Calu3 (cell line): ENCODE measurements at regions not wholly inside any gene's neighbourhood (a gene's known extent, or its start where the extent isn't known, plus 50 kb on each side); places are given as distances from the start of the nearest gene placed in this dataset.

Source experiments
- BruUV-seq: library from RNA; stranded (reverse); fragments of 400-500 nt; replicated peaks from 2 replicates; lab custom pipeline; 2021; lab: Mats Ljungman, UMichigan
- CTCF ChIA-PET: fragments of 300-600 bp; sonication (Branson Sonifier 250); formaldehyde crosslinking; loops from one replicate; lab custom pipeline; 2022; ENCODE audit warnings: antibody characterized with exemption; lab: Charles Lee
- DNase-seq: peaks from one replicate; pipeline ENCODE4 v3.0.0; 2022
- H3K27ac Mint-ChIP-seq: one replicate; pipeline ENCODE4 v1.8.0; 2022; ENCODE audit warnings: mixed read lengths; ENCODE audit not compliant: unreplicated experiment
- H3K27me3 Mint-ChIP-seq: one replicate; pipeline ENCODE4 v1.8.0; 2022; ENCODE audit warnings: mixed read lengths; ENCODE audit not compliant: unreplicated experiment
- H3K36me3 Mint-ChIP-seq: one replicate; pipeline ENCODE4 v1.8.0; 2022; ENCODE audit warnings: mild to moderate bottlenecking, moderate library complexity, mixed read lengths; ENCODE audit not compliant: insufficient read depth, unreplicated experiment
- H3K4me1 Mint-ChIP-seq: one replicate; pipeline ENCODE4 v1.8.0; 2022; ENCODE audit warnings: mild to moderate bottlenecking, low read depth, mixed read lengths; ENCODE audit not compliant: unreplicated experiment
- H3K4me3 Mint-ChIP-seq: one replicate; pipeline ENCODE4 v1.8.0; 2022; ENCODE audit warnings: mild to moderate bottlenecking, low read depth, moderate library complexity, mixed read lengths; ENCODE audit not compliant: unreplicated experiment
- H3K9me3 Mint-ChIP-seq: one replicate; pipeline ENCODE4 v1.8.0; 2022; ENCODE audit warnings: low read depth, mixed read lengths; ENCODE audit not compliant: unreplicated experiment
- CTCF ChIP-seq: fragments of 200-600 bp; IDR thresholded peaks from one replicate; pipeline ENCODE4 v1.8.0; 2022; ENCODE audit warnings: antibody characterized with exemption; ENCODE audit not compliant: unreplicated experiment
- intact Hi-C: fragments of 100-400 bp; cut with micrococcal nuclease; formaldehyde crosslinking; loops from one replicate; pipeline ENCODE4 v1.10.0; 2022; ENCODE audit not compliant: unreplicated experiment

- DNase-seq = no peak
- H3K27ac Mint-ChIP-seq = no peak overlapping the region
- intact Hi-C loops = no loop called here
- no peak for TF ChIP-seq CTCF
- CTCF ChIA-PET = no interaction called here
- no peak overlapping the region for H3K4me3 Mint-ChIP-seq
- H3K4me1 Mint-ChIP-seq = no peaks in the 10 kb centered on the region
- no TSS peak for BruUV-seq
- peaks cover 61% of the 10 kb centered on the region for H3K27me3 Mint-ChIP-seq
- no peaks in the 10 kb centered on the region for H3K36me3 Mint-ChIP-seq
- H3K9me3 Mint-ChIP-seq = no peaks in the 10 kb centered on the region
Observed at GRCh38 chr10:25698638-25699037, 235.4 kb upstream of the MYO3A start.

- H3K36me3 Mint-ChIP-seq = no peaks in the 10 kb centered on the region
- no TSS peak for BruUV-seq
- intact Hi-C loops = no loop called here
- TF ChIP-seq CTCF = no peak
- H3K4me1 Mint-ChIP-seq = no peaks in the 10 kb centered on the region
- H3K27me3 Mint-ChIP-seq = peaks cover 51% of the 10 kb centered on the region
- no peak for DNase-seq
- H3K27ac Mint-ChIP-seq = no peak overlapping the region
- CTCF ChIA-PET = no interaction called here
- H3K4me3 Mint-ChIP-seq = no peak overlapping the region
- H3K9me3 Mint-ChIP-seq = no peaks in the 10 kb centered on the region
Observed at GRCh38 chr10:25699631-25700030, 234.4 kb upstream of the MYO3A start.

GRCh38 chr10:25701652-25702051, 232.4 kb upstream of the MYO3A start:
- H3K27me3 Mint-ChIP-seq = peaks cover 31% of the 10 kb centered on the region
- no peaks in the 10 kb centered on the region for H3K9me3 Mint-ChIP-seq
- BruUV-seq = no TSS peak
- no peak for TF ChIP-seq CTCF
- H3K27ac Mint-ChIP-seq = no peak overlapping the region
- intact Hi-C loops = no loop called here
- no peaks in the 10 kb centered on the region for H3K4me1 Mint-ChIP-seq
- no peak for DNase-seq
- H3K4me3 Mint-ChIP-seq = no peak overlapping the region
- no peaks in the 10 kb centered on the region for H3K36me3 Mint-ChIP-seq
- CTCF ChIA-PET = interaction anchor here (1.3 kb wide), 1 partner anchor 11 kb away, joined by 3 read pairs; no protein-coding TSS in a partner anchor

- CTCF ChIA-PET = no interaction called here
- no peaks in the 10 kb centered on the region for H3K36me3 Mint-ChIP-seq
- H3K27ac Mint-ChIP-seq = no peak overlapping the region
- H3K27me3 Mint-ChIP-seq = peaks cover 15% of the 10 kb centered on the region
- H3K9me3 Mint-ChIP-seq = no peaks in the 10 kb centered on the region
- H3K4me3 Mint-ChIP-seq = no peak overlapping the region
- no peaks in the 10 kb centered on the region for H3K4me1 Mint-ChIP-seq
- no peak for DNase-seq
- no TSS peak for BruUV-seq
- TF ChIP-seq CTCF = no peak
- intact Hi-C loops = no loop called here
Observed at GRCh38 chr10:25704622-25705021, 229.4 kb upstream of the MYO3A start.
